ENCODE measurements at regions not wholly inside any gene's neighbourhood (a gene's known extent, or its start where the extent isn't known, plus 50 kb on each side); places are given as distances from the start of the nearest gene placed in this dataset.

DNA sequence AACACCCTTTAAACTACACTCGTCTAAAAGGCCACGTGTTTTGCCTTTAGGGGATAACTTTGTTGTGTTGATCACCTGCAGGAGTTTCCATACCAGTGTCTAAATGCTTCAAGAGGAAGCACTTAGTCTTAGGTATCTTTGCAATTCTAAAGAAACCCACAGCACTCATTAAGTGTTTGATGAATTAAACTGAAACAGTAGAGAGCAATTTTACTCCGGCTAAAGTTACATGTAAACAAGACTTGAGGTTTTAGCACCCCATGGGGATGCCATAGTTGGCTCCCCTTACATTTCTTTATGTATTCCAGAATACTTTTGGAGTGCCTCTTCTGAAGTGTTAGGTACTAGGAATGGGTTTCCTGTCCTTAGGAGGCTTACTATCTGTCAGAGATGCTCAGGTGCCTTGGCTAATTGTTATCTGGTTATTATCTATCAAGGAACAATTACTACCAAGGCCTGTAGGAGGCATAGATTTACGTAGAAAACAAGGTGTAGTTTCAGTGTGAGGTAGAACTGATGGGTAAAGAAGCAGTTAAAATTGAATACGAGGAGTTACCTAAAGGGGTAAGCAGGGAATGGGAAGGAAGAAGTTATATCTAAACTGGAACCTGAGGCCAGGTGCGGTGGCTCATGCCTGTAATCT is 176.8 kb upstream of the SAMSN1 start:
- Histone ChIP-seq H3K36me3 (no peaks in the 10 kb centered on the region), H3K4me3 (no peak overlapping the region), H3K27me3 (no peaks in the 10 kb centered on the region), H3K27ac (no peak overlapping the region), H3K4me1 (no peaks in the 10 kb centered on the region), H3K9me3 (no peaks in the 10 kb centered on the region)
- intact Hi-C loops (cut with DNase I), result no loop called here
- no peak for TF ChIP-seq POLR2A (IDR thresholded peaks at IDR 0.05)
- TF ChIP-seq, protein P1, sequence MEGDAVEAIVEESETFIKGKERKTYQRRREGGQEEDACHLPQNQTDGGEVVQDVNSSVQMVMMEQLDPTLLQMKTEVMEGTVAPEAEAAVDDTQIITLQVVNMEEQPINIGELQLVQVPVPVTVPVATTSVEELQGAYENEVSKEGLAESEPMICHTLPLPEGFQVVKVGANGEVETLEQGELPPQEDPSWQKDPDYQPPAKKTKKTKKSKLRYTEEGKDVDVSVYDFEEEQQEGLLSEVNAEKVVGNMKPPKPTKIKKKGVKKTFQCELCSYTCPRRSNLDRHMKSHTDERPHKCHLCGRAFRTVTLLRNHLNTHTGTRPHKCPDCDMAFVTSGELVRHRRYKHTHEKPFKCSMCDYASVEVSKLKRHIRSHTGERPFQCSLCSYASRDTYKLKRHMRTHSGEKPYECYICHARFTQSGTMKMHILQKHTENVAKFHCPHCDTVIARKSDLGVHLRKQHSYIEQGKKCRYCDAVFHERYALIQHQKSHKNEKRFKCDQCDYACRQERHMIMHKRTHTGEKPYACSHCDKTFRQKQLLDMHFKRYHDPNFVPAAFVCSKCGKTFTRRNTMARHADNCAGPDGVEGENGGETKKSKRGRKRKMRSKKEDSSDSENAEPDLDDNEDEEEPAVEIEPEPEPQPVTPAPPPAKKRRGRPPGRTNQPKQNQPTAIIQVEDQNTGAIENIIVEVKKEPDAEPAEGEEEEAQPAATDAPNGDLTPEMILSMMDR (IDR thresholded peaks at IDR 0.05), result no peak
- TF ChIP-seq POLR2AphosphoS5 (IDR thresholded peaks at IDR 0.05; ENCODE audit: insufficient read depth in 1 of 2, low read depth in 1 of 2), result no peak
- DNase-seq (ENCODE audit: extremely low spot score in 2 of 2), result no peak

DNA sequence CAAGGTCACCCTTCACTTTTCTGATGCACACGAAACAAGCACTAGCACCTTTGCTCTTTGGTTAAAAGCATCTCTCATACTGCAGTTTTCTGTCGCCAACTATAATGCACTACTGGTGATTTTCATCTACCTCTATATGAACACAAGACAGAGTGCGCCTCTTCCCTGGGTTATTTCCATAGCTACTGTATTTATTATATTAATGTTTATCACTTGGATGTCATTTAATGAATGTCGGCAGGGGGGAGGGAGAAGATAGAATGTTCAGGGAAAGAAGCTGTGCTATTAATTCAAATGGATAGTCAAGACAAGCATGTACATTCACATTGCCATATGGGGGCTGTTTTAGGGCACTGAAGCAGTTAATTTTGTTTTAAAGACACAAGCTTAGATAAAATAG is 174.1 kb upstream of the SAMSN1 start:
- DNase-seq (ENCODE audit: extremely low spot score in 2 of 2), result no peak
- Histone ChIP-seq H3K27ac (no peak overlapping the region), H3K4me3 (no peak overlapping the region), H3K36me3 (no peaks in the 10 kb centered on the region), H3K9me3 (no peaks in the 10 kb centered on the region), H3K27me3 (no peaks in the 10 kb centered on the region), H3K4me1 (no peaks in the 10 kb centered on the region)
- TF ChIP-seq POLR2AphosphoS5 (IDR thresholded peaks at IDR 0.05; ENCODE audit: insufficient read depth in 1 of 2, low read depth in 1 of 2), result no peak
- no peak for TF ChIP-seq POLR2A (IDR thresholded peaks at IDR 0.05)
- TF ChIP-seq, protein P1 (IDR thresholded peaks at IDR 0.05), result no peak
- intact Hi-C loops (cut with DNase I), result no loop called here

DNA sequence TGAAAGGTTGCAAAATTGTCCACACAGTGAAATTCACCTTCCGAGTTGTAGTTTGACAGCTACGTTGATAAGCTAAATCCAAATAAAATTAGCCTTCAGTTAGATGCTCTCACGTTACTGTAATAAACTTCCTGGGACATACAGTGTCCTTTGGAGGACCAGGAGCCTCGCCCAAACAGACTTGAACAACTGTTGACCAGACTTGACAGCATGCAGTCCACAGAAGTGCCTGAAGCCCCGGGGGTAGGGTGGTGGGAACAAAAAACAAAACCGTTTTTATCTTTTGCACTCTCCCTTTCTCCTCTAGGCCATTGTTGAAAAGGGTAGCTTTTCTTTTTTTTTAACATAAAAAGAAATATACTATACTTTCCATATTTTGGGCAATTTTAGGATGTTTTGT is 172.8 kb upstream of the SAMSN1 start:
- intact Hi-C loops (cut with DNase I), result no loop called here
- H3K36me3 ChIP-seq, result no peaks in the 10 kb centered on the region

DNA sequence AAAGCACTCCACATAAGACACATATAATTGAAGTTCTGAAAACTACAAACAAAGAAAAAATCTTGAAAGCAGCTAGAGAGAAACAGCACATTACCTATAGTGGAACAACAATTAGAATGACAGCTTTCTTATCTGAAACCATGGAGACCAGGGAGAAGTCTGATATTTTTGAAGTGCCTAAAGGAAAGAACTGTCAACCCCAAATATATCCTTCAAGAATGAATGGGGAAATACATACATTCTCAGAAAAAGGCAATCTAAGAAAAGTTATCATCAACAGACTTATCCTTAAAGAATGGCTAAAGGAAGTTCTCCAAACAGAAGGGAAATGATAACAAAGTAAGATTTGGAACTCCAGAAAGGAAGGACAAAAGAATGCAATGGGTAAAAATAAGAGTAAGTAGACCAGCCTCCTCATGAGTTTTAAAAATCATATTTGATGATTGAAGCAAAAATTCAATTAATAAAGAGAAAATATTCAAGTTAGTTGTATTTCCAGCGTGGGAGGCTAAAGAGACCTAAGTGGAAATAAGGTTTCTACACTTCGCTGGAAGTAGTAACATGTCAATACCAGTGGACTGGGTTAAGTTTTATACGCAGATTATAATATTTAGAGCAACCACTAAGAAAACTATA is 170.8 kb upstream of the SAMSN1 start:
- DNase-seq (ENCODE audit: extremely low spot score in 2 of 2), result no peak
- intact Hi-C loops (cut with DNase I), result no loop called here
- Histone ChIP-seq H3K36me3 (no peaks in the 10 kb centered on the region), H3K27me3 (no peaks in the 10 kb centered on the region), H3K4me3 (no peak overlapping the region), H3K4me1 (no peaks in the 10 kb centered on the region), H3K27ac (no peak overlapping the region), H3K9me3 (no peaks in the 10 kb centered on the region)
- TF ChIP-seq POLR2AphosphoS5 (IDR thresholded peaks at IDR 0.05; ENCODE audit: insufficient read depth in 1 of 2, low read depth in 1 of 2) (no peak), POLR2A (IDR thresholded peaks at IDR 0.05) (no peak)
- TF ChIP-seq, protein P1 (IDR thresholded peaks at IDR 0.05), result no peak

More for the DNA sequence above, 172.8 kb upstream of the SAMSN1 start:
- Histone ChIP-seq H3K27me3 (no peaks in the 10 kb centered on the region), H3K4me1 (no peaks in the 10 kb centered on the region), H3K27ac (no peak overlapping the region), H3K9me3 (no peaks in the 10 kb centered on the region), H3K4me3 (no peak overlapping the region)
- no peak for DNase-seq (ENCODE audit: extremely low spot score in 2 of 2)
- TF ChIP-seq POLR2A (IDR thresholded peaks at IDR 0.05), result no peak
- TF ChIP-seq POLR2AphosphoS5 (IDR thresholded peaks at IDR 0.05; ENCODE audit: insufficient read depth in 1 of 2, low read depth in 1 of 2), result no peak
- TF ChIP-seq, protein P1 (IDR thresholded peaks at IDR 0.05), result no peak

DNA sequence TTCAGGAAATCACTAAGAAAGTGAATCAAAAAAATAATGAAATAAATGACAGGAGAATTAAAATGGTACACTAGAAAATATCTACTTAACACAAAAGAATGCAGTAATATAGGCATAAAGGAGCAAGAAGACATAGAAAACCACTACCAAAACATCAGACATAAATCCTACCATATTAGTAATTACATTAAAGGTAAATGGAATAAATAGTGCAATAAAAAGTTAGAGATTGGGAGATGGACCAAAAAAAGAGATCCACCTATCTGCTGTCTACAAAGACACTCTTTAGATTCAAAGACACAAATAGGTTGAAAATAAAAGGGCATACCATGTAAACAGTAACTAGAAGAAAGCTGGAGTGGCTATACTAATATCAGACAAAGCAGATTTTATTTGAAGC is 167.0 kb upstream of the SAMSN1 start:
- intact Hi-C loops (cut with DNase I), result no loop called here
- H3K4me1 ChIP-seq, result no peaks in the 10 kb centered on the region
- no peaks in the 10 kb centered on the region for H3K9me3 ChIP-seq
- no peaks in the 10 kb centered on the region for H3K27me3 ChIP-seq
- no peak for DNase-seq (ENCODE audit: extremely low spot score in 2 of 2)
- no peaks in the 10 kb centered on the region for H3K36me3 ChIP-seq
- TF ChIP-seq POLR2AphosphoS5 (IDR thresholded peaks at IDR 0.05; ENCODE audit: insufficient read depth in 1 of 2, low read depth in 1 of 2), result no peak
- no peak overlapping the region for H3K4me3 ChIP-seq
- H3K27ac ChIP-seq, result no peak overlapping the region
